GM12878 (cell line): ENCODE measurements at regions not wholly inside any gene's neighbourhood (a gene's known extent, or its start where the extent isn't known, plus 50 kb on each side); places are given as distances from the start of the nearest gene placed in this dataset.

Experiments
- EP300 ChIP-seq, 2 experiments: fragments of 150-350 bp in 1 of 2; IDR thresholded peaks; 2 replicates each; pipeline ENCODE4 v1.6.1; 2011 to 2012; ENCODE audit warnings: low read depth in 2 of 2, low read length in 2 of 2, borderline replicate concordance in 1 of 2, improper control_type of control experiment in 1 of 2, inconsistent platforms in 1 of 2; ENCODE audit not compliant: control insufficient read depth in 1 of 2
- EZH2 ChIP-seq: IDR thresholded peaks from 2 replicates; pipeline ENCODE4 v1.6.1; 2012; ENCODE audit warnings: low read depth, mild to moderate bottlenecking, control low read depth, inconsistent platforms, low read length, borderline replicate concordance; ENCODE audit not compliant: control insufficient read depth
- FOS ChIP-seq: IDR thresholded peaks from 3 replicates; pipeline ENCODE4 v1.6.1; 2011; ENCODE audit warnings: borderline replicate concordance; ENCODE audit not compliant: insufficient read length; ENCODE audit errors: extremely low read depth
- JUNB ChIP-seq: IDR thresholded peaks from 2 replicates; pipeline ENCODE4 v1.6.1; 2016; ENCODE audit warnings: antibody characterized with exemption, mild to moderate bottlenecking
- MXI1 ChIP-seq: fragments of 150-350 bp; IDR thresholded peaks from 2 replicates; pipeline ENCODE4 v1.6.1; 2011; ENCODE audit warnings: low read depth, mild to moderate bottlenecking, inconsistent platforms, low read length, improper control_type of control experiment
- NFYB ChIP-seq: IDR thresholded peaks from 2 replicates; pipeline ENCODE4 v1.6.1; 2011; ENCODE audit warnings: low read depth, mild to moderate bottlenecking, low read length, improper control_type of control experiment, moderate library complexity; ENCODE audit not compliant: insufficient read depth
- TCF12 ChIP-seq: IDR thresholded peaks from 2 replicates; pipeline ENCODE4 v1.6.1; 2011; ENCODE audit warnings: low read depth, mild to moderate bottlenecking, low read length
- TF ChIP-seq, protein P1 (sequence below): IDR thresholded peaks from 2 replicates; pipeline ENCODE4 v1.6.1; 2011; ENCODE audit warnings: low read depth, mild to moderate bottlenecking, low read length, moderate library complexity, borderline replicate concordance; ENCODE audit errors: extremely low read depth
- TF ChIP-seq, protein P2 (sequence below), 3 experiments: IDR thresholded peaks in 2 of 3; conservative IDR thresholded peaks in 1 of 3; 2 replicates each; pipeline ENCODE4 v1.5.1; 2011; ENCODE audit warnings: low read depth in 3 of 3, low read length in 3 of 3, mild to moderate bottlenecking in 3 of 3, control low read depth in 2 of 3, moderate library complexity in 2 of 3, inconsistent platforms in 1 of 3, mixed read lengths in 1 of 3; ENCODE audit not compliant: control insufficient read depth in 2 of 3, insufficient read depth in 1 of 3; ENCODE audit errors: extremely low read depth in 1 of 3
- TF ChIP-seq, protein P3 (sequence below): IDR thresholded peaks from 2 replicates; pipeline ENCODE4 v1.6.1; 2012; ENCODE audit warnings: low read depth, low read length, improper control_type of control experiment

GRCh38 chr7:69190025-69190424 lies 408.2 kb upstream of the AUTS2 start:
- TF ChIP-seq EZH2 (no peak), NFYB (no peak), FOS (no peak), EP300 (IDR thresholded peaks at IDR 0.05; ENCODE audit: borderline replicate concordance in 1 of 2, control insufficient read depth in 1 of 2, low read depth in 2 of 2, low read length in 2 of 2) (no peak), TCF12 (no peak), JUNB (no peak), MXI1 (no peak)
- TF ChIP-seq, protein P1, sequence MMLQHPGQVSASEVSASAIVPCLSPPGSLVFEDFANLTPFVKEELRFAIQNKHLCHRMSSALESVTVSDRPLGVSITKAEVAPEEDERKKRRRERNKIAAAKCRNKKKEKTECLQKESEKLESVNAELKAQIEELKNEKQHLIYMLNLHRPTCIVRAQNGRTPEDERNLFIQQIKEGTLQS: no peak
- TF ChIP-seq, protein P2, sequence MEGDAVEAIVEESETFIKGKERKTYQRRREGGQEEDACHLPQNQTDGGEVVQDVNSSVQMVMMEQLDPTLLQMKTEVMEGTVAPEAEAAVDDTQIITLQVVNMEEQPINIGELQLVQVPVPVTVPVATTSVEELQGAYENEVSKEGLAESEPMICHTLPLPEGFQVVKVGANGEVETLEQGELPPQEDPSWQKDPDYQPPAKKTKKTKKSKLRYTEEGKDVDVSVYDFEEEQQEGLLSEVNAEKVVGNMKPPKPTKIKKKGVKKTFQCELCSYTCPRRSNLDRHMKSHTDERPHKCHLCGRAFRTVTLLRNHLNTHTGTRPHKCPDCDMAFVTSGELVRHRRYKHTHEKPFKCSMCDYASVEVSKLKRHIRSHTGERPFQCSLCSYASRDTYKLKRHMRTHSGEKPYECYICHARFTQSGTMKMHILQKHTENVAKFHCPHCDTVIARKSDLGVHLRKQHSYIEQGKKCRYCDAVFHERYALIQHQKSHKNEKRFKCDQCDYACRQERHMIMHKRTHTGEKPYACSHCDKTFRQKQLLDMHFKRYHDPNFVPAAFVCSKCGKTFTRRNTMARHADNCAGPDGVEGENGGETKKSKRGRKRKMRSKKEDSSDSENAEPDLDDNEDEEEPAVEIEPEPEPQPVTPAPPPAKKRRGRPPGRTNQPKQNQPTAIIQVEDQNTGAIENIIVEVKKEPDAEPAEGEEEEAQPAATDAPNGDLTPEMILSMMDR (IDR thresholded peaks at IDR 0.05 in 2 of 3, conservative IDR thresholded peaks at IDR 0.05 in 1 of 3; ENCODE audit: control insufficient read depth in 2 of 3, extremely low read depth in 1 of 3, insufficient read depth in 1 of 3, low read depth in 3 of 3, low read length in 3 of 3): no peak
- TF ChIP-seq, protein P3, sequence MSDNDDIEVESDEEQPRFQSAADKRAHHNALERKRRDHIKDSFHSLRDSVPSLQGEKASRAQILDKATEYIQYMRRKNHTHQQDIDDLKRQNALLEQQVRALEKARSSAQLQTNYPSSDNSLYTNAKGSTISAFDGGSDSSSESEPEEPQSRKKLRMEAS: no peak
